C4-2B (cell line): ENCODE measurements at regions not wholly inside any gene's neighbourhood (a gene's known extent, or its start where the extent isn't known, plus 50 kb on each side); places are given as distances from the start of the nearest gene placed in this dataset.

Experiments
- H3K27ac ChIP-seq: fragments of 450-650 bp; 2 replicates; pipeline ENCODE4 v1.5.1; 2017
- CTCF ChIP-seq: fragments of 450-650 bp; conservative IDR thresholded peaks from 2 replicates; pipeline ENCODE4 v1.5.1; 2017; ENCODE audit warnings: mild to moderate bottlenecking
- ZFX ChIP-seq: fragments of 450-650 bp; IDR thresholded peaks from 2 replicates; pipeline ENCODE4 v1.6.1; 2017

- no peak overlapping the region for H3K27ac ChIP-seq
- TF ChIP-seq ZFX (no peak), CTCF (no peak)
Measured at GRCh38 chr12:93144109-93144508, 215.0 kb upstream of the EEA1 start.

GRCh38 chr12:93145086-93145485 is 216.0 kb upstream of the EEA1 start:
- H3K27ac ChIP-seq: no peak overlapping the region
- TF ChIP-seq ZFX: no peak

GRCh38 chr12:93146263-93146939 is 217.3 kb upstream of the EEA1 start:
- no peak for TF ChIP-seq CTCF
- no peak for TF ChIP-seq ZFX

GRCh38 chr12:93146970-93147369 is 217.9 kb upstream of the EEA1 start:
- no peak for TF ChIP-seq CTCF
- TF ChIP-seq ZFX: no peak
- no peak overlapping the region for H3K27ac ChIP-seq

More at GRCh38 chr12:93146263-93146939, 217.3 kb upstream of the EEA1 start:
- H3K27ac ChIP-seq: peak overlapping the region; percentile 87

- no peak for TF ChIP-seq CTCF
- no peak for TF ChIP-seq ZFX
- no peak overlapping the region for H3K27ac ChIP-seq
Measured at GRCh38 chr12:93148412-93148811, 219.3 kb upstream of the EEA1 start.

GRCh38 chr12:93149229-93149628 is 220.1 kb upstream of the EEA1 start:
- H3K27ac ChIP-seq: no peak overlapping the region
- TF ChIP-seq CTCF (no peak), ZFX (no peak)

- no peak overlapping the region for H3K27ac ChIP-seq
- TF ChIP-seq ZFX (no peak), CTCF (no peak)
Measured at GRCh38 chr12:93151079-93151762, 222.1 kb upstream of the EEA1 start.
